T-helper 2 cell (primary cell): ENCODE measurements at regions not wholly inside any gene's neighbourhood (a gene's known extent, or its start where the extent isn't known, plus 50 kb on each side); places are given as distances from the start of the nearest gene placed in this dataset.
"Not testable (repeated sequence)": the region's sequence is repeated elsewhere in the genome, so short reads cannot be mapped to it uniquely, and the experiment has no call there.

ENCODE experiments used
- DNase-seq, 5 experiments: peaks; one replicate each; pipeline versions ENCODE4 v3.0.0 to v3.0.0-alpha.2; 2012 to 2022

DNA sequence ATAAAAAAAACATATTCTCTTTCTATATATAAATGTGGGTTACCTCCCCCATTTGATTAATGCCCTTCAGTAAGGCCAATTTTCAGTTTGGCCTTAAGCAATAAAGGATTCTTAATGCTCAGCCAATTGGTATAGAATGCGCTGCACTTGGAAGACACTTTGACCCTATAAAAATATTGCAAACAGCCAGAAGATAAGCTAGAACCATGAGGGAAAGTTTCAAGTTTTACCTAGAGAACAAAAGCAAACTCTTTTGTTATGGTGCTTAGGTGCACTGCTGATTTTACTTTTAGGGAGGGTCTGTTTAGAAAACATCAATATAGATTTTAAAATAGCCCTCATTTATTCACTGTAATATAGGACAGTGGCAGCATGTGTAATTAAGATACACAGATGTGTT is 251.6 kb upstream of the SLC16A7 start:
- DNase-seq = no peak

DNA sequence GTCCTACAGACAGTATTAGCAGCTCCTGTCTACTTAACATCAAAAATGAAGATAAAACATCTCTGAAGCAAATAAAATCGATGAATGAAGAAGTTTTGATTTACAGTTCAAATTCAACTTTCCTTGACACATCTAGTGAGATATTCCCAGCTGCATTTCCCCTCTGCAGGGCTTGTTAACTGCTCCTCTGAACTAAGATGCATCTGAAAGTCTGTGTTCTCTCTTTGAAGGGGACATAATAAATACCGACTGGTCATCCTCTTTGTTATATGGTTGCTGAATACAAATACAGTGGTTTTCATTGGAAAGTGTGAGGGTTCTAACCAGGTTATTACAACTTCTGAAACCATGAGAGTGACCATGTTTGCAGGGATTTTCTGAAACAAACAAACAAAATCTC is 266.4 kb upstream of the SLC16A7 start:
- DNase-seq = no peak

DNA sequence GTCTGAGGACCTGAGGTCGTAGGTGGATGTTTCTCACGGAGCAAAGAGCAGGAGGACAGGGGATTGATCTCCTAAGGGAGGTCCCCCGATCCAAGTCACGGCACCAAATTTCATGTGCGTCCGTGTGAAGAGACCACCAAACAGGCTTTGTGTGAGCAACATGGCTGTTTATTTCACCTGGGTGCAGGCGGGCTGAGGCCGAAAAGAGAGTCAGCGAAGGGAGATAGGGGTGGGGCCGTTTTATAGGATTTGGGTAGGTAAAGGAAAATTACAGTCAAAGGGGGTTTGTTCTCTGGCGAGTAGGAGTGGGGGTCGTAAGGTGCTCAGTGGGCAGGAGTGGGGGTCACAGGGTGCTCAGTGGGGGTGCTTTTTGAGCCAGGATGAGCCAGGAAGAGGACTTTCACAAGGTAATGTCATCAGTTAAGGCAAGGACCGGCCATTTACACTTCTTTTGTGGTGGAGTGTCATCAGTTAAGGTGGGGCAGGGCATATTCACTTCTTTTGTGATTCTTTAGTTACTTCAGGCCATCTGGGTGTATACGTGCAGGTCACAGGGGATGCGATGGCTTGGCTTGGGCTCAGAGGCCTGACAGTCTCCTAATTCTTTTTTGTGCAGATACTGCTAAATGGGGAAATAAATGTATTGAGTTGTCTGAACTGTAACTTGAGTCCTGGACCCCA is 267.3 kb upstream of the SLC16A7 start:
- not testable (repeated sequence) for DNase-seq

DNA sequence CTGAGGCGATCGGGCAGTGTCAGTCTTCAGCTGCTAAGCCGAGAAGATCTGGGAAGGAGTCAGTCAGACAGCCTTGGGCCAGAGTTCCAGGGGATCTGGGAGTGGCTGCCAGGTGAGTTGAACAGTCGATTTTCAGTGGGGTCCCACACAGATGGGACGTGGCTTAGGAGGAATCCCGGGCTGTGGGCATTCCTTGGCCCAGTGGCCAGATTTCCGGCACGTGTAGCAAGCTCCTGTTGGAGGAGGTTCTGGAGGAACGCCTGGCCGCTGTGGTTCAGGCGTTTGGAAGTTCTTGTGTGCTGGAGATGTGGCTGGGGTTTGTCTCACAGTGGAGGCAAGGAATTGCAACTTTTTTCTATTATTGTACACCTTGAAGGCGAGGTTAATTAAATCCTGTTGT is 269.4 kb upstream of the SLC16A7 start:
- DNase-seq = not testable (repeated sequence)

DNA sequence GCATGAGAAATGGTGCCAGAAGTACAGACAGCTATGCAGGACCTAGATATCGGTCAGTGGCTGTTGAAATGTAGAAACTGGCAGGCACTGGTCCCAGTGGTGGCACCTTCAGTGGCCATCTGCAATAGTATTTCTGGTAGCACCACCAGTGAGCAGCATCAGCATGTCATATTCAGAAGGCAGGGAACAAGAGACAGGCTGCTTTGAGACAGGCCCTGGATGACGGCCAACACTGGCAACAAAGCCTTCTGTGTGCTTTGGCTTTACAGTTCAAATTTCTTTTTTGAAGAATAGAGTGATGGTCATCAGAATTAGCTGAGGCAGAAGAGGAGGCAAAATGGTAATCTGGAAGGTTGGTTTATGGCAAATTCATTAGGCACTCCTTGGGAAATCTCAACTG is 273.4 kb upstream of the SLC16A7 start:
- DNase-seq = no peak

DNA sequence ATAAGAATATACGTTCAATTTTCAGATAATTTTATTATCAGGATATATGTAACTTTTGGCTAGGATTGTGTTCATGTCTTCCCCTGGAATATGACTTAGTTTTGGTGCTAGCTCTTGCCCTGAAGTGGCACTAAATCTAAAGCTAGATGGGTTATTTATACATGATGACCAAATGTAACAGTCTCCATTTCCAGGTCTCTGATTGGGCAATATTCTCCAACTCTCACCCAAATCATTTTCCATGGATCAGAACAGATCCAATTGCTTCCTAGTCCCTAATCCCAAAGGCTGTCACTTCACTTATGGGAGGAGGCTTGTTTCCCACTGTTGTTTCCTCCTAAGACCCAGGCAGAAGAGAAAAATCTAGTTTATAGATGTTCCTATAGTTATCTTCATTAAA is 274.6 kb upstream of the SLC16A7 start:
- no peak for DNase-seq

DNA sequence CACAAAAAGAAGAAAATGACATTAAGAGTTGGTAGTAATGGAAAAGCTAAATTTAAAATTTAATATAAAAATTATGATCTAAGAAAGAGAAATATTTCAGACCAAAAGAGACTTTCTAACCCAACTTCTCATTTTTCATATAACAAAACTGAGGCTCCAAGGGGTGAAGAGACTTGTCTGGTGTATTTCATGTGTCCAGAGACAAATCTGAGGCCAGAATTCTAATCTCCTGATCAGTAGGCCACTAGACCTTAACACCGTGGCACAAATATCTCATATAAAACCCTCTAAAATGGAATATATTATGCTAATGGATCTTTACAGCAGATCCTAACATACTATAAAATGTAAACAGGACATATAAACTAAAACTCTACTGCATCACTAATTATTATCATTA is 275.7 kb upstream of the SLC16A7 start:
- no peak for DNase-seq

DNA sequence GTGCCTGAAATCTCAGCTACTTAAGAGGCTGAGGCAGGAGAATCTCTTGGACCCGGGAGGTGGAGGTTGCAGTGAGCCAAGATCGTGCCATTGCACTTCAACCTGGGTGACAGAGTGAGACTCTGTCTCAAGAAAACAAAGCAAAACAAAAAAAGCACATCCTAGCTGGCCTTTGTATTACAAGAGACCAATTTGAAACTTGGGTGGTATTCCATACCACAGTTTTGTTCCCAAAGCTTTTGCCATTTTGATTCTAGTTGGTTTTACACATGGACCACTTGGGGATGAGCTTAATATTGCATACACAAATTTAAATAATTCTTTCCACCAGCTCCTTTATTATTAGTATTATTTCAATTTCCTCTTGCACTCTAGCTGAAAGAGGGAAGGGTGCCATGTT is 276.9 kb upstream of the SLC16A7 start:
- DNase-seq = no peak

DNA sequence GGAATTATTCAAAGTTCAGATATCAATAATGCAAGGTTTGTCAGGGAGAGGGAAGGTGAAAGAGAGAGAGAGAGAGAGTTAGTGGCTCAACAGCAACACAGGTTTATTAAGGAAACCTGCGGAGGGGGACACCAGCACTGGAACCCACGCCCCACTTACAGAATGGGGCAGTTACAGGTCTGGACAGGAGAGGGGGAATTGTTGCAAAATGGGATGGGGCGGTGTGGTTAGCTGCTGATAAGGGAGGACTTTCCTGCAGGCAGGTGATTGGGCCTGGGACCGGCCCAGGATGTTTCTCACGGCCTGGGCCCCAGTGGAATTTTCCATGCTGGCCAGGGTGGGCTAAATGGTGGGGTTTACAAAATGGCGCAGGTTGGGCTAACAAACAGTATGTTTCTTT is 278.2 kb upstream of the SLC16A7 start:
- DNase-seq = no peak

DNA sequence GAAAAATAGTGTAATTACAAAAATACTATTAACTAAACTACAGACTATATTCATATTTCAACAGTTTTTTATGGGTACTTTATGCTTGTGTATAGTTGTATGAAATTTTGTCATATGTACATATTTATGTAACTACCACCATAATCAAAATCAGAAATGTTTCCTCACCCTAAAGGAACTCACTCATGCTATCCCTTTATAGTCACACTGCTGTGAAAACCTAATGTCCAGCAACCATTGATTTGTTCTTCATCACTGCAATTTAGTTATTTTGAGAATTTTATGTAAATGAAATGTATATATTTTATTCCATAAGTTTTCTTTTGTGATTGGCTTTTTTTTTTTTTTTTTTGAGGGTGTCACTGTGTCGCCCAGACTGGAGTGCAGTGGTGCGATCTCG is 278.9 kb upstream of the SLC16A7 start:
- DNase-seq = no peak

DNA sequence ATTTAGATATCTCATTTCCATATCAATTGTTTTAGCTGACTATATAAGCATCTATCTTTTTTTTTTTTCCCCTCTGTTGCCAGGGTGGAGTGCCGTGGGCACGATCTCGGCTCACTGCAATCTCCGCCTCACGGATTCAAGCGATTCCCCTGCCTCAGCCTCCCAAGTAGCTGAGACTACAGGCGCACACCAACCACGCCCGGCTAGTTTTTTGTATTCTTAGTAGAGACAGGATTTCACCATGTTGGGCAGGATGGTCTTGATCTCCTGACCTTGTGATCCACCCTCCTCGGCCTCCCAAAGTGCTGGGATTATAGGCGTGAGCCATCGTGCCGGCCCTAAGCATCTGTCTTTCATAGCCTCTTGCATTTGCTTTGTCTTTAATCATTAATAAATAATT is 279.5 kb upstream of the SLC16A7 start:
- not testable (repeated sequence) for DNase-seq

DNA sequence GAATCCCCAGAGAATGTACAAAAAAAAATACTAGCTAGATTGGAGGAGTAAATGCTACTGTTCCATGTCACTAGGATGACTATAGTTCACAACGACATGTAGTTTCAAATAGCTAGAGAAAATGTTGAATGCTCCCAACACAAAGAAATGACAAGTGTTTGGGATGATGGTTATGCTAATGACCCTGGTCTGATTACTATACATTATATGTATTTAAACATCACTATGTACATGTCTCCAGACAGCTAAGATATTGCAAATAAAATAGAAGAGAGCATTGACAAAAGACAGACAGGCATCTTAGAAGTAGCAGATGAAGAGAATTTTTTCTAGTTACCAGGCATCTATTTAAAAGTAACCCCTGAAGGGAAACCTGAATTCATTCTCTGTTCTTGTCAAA is 281.6 kb upstream of the SLC16A7 start:
- no peak for DNase-seq

DNA sequence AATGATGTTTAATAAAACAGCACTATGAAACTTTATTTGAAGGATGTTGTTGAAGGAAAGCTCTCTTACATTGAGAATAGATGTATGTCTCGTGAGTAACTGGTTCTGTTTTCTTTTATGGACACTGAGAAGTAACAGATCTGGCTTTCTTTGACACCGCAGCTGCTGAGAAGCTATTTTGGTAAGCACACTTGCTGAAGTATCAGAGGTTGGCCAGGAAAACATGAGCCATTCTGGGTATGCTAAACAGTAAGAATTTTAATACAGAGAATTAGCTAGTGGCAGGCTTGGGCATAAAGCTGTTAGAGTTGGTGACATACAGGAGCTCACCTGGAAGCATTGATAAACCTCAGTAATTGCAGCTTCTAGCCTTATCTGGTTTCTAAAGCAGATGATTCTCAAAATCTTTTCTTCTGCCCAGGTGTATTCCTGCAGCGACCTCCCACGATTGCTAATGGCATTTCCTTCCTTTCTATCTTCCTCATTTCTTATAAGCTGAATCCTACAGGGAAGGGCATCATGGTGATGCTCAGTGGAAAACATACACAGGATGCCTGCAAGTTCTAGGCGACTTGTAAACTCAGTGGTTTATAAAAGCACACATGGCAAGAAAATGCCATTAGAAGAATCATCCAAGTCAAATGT is 291.6 kb upstream of the SLC16A7 start:
- no peak for DNase-seq

DNA sequence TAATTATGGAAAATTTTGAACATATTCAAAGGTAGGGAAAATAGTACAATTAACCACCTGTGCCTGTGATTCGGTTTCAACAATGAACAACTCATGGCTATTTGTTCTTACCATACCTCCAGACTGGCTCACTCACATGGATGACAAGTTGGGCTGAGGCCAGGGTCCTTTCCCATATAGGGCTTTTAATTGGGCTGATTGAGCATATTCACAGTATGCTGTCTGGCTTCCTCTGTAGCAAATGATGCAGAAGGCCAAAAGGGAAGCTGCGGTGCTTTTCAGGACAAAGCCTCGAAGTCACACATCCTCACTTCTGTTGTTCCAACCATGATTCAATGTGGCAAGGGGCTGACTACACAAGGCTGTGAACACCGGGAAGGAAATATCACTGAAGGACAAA is 297.5 kb upstream of the SLC16A7 start:
- no peak for DNase-seq

DNA sequence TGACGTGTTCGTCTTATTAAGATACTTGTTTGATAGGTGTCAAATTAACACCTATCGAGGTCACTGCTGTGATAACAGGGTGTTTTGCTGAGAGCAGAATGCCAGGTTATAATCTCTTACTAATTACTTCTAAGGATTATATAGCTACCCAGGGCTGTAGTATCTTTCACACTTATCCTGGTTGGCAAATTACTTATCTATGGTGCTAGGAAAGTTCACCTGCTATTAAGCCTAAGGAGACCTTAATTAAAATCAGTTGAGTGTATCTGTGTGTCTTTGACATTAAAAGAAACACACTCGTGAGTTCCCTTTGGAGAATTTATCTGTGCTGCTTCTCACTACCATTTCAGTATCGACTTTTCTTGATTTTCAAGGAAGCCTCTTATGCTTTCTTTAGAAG is 301.6 kb upstream of the SLC16A7 start:
- no peak for DNase-seq

DNA sequence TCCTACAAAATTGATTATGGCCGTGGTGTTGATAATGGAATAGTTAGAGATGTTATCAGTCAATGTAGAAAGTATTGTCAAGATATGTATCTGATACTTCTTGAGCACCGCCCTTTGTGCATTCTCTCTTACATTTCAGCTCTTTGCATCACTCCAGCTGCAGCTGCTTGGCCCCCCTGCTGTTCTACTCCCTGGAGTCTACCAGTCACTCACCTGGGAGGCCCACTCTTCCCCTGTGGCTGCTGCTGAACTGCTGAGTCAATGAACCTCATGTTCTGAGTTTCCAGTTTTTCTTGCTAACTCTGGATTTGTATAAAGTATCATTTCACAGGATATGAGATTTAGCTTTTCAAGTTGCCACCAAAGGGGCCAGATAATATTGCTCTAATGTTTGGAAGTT is 312.8 kb upstream of the SLC16A7 start:
- DNase-seq = no peak

DNA sequence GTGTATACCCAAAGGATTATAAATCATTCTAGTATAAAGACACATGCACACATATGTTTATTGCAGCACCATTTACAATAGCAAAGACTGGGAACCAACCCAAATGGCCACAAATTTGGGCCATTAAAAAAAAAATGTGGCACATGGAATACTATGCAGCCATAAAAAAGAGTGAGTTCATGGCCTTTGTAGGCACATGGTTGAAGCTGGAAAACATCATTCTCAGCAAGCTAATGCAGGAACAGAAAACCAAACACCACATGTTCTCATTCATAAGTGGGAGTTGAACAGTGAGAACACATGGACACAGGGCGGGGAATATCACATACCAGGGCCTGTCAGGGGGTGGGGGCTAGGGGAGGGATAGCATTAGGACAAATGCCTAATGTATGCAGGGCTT is 322.3 kb upstream of the SLC16A7 start:
- DNase-seq = not testable (repeated sequence)

DNA sequence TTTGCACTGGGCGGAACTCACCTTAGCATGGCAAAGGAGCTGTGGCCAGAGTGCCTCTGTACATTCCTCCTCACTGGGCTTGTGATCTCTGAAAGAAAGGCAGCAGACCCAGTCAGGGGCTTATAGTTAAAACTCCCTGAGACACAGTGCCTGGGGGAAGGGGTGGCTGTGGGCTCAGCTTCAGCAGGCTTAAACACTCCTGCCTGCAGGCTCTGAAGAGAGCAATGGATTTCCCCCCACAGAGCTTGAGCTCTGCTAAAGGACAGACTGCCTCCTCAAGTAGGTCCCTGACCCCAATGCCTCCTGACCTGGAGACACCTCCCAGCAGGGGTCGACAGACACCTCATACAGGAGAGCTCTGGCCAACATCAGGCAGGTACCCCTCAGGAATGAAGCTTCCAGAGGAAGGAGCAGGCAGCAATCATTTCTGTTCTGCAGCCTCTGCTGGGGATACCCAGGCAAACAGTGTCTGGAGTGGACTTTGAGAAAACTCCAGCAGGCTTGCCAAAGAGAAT is 327.5 kb upstream of the SLC16A7 start:
- no peak for DNase-seq

DNA sequence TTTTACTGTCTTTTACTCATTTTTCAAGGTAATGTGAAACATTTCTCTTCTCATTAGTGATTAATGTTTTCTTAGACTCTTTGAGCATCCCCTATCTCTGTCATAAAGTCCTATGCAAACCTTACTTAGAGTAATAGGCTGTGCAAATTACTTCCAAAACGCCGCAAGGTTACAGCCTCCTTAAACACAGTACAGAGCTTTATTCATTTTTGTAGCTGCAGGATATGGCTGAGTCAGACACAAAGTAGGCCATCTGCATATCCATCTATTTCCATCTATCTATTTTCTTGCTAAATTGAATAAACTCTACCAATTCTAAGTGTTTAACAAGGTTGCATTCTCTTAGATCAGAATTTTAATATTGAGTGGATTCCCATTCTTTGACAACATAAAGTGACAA is 335.6 kb upstream of the SLC16A7 start:
- DNase-seq = no peak

DNA sequence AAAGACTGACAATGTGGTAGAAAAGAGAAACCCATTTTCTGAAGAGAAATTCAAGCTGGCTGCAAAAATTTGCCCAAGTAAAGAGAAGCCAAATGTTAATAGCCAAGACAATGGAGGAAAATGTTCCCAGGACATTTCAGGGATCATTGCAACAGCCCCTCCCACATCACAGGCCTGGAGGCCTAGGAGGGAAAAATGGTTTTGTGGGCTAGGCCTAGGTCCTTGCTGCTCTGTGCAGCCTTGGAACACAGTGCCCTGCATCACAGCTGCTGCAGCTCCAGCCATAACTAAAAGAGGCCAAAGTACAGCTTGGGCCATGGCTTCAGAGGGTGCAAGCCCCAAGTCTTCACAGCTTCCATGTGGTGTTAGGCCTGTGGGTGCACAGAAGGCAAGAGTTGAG is 332.4 kb upstream of the LRIG3 start:
- no peak for DNase-seq

DNA sequence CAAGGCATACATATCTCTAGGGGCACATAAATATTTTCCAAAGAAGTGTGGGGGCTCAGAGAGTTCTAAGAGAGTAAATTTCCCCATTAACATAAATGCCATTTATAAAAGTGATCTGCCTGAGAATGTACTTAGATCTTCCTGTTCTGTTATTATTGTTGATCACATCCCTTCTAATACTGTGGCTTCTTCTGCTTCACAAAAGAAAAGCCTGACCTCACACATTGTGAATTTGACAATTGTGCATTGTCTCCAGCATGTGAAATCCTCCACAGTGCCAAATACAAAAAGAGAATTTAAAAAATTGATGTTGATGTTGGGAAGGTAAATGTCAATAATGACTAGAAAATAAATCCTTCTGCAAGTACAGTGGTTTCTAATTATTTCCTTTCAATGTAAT is 330.5 kb upstream of the LRIG3 start:
- DNase-seq = no peak

DNA sequence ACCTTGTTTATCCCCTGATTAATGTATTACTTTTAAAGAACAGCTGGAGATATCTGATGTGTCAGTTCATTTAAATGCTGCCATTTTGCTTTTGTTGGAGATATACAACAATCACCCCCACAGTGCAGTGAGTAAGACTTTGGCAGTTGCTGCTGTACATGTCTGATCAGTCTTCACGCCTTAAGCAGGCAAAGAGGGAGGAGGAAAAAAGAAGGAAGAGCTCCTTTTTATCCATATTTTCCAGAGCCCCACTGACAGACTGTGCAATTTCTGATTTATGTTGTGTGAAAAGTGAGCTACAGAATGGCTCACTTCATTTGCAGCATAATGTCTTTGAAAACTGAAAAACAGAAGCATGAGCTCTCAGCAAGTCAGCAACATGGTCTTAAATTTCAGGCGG is 319.7 kb upstream of the LRIG3 start:
- DNase-seq = no peak

DNA sequence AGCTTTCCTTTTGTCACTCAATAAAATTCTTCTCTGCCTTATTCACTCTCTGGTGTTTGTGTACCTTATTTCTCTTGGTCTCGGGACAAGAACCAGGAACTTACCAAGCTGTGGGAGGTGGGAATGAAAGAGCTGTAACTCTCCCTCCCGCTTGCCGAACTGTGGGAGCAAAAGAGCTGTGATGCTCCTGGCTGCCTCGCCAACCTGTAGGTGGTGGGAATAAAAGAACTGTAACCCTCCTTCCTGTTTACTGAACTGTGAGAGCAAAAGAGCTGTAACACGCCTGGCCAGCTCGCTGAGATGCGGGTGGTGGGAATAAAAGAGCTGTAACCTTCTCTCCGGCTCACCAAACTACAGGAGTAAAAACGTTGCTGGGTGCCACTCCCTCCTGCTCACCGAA is 314.1 kb upstream of the LRIG3 start:
- no peak for DNase-seq

DNA sequence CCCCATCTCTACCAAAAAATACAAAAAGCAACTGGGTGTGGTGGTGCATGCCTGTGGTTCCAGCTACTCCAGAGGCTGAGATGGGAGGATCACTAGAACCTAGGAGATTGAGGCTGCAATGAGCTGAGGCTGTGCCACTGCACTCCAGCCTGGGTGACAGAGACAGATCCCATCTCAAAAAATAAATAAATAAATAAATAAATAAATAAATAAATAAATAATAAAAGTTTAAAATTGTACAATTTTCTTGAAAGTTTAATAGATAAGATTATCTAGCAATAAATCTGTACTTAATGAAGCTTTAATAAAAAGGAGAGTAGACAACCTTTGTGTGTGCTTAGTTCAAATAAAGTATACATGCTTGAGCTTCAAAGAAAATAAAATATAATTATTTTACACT is 310.0 kb upstream of the LRIG3 start:
- no peak for DNase-seq

DNA sequence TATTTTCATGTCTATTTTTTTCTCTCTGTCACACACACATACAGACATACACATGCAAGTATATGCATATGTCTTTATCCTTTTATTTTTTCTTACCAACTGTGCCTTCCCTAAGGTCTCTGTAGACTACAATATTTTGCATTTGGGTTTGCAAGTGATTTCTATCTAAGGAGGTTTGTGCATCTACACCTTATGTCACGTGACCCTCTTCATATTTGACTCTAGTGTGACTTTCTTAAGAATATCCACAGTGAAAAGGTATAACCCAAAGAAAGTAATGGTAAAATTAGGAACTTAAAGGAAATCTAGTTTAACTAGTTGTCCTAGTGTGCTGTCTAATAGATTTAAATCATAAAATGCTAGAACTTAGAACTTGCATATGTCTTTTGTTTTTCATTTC is 298.8 kb upstream of the LRIG3 start:
- no peak for DNase-seq
